GM12878 (cell line): ENCODE measurements at regions not wholly inside any gene's neighbourhood (a gene's known extent, or its start where the extent isn't known, plus 50 kb on each side); places are given as distances from the start of the nearest gene placed in this dataset.

ENCODE experiments used
- ATAC-seq: fragments of 200-7000 bp; cut with Tn5 transposase; 3 replicates; pipeline ENCODE4 v1.9.1; 2020; ENCODE audit warnings: mild to moderate bottlenecking, moderate library complexity
- BruUV-seq: library from RNA; stranded (reverse); fragments of 400-500 nt; replicated peaks from 2 replicates; lab custom pipeline; 2021; lab: Mats Ljungman, UMichigan
- CTCF ChIA-PET: fragments of 300-600 bp; sonication (Branson Sonifier 250); formaldehyde crosslinking; extraction: SDS; loops from one replicate; lab custom pipeline; 2021; ENCODE audit warnings: inconsistent platforms; lab: Yijun Ruan, JAX
- POLR2A ChIA-PET: fragments of 350-600 bp; formaldehyde crosslinking; extraction: SDS; loops from one replicate; lab custom pipeline; 2021; ENCODE audit warnings: inconsistent platforms; lab: Charles Lee
- RAD21 ChIA-PET: fragments of 300-600 bp; sonication (Branson Sonifier 250); formaldehyde crosslinking; loops from one replicate; lab custom pipeline; 2023; ENCODE audit warnings: antibody characterized with exemption; ENCODE audit not compliant: unreplicated experiment; lab: Charles Lee
- SMC1A ChIA-PET: fragments of 300-600 bp; sonication (Branson Sonifier 250); formaldehyde crosslinking; loops from one replicate; lab custom pipeline; 2023; ENCODE audit not compliant: unreplicated experiment, uncharacterized antibody; lab: Charles Lee
- DNase-seq: peaks from one replicate; pipeline ENCODE4 v3.0.0-alpha.2; 2011; ENCODE audit warnings: low read depth, low spot score
- FAIRE-seq: peaks from 3 replicates; lab custom pipeline; 2011; peaks lifted over from hg19 to GRCh38; lab: Jason Lieb, UNC
- H2AFZ ChIP-seq: 2 replicates; pipeline ENCODE4 v1.6.0; 2011; ENCODE audit warnings: low read depth, low read length, control low read depth; ENCODE audit not compliant: control insufficient read depth
- H3K27ac ChIP-seq: 2 replicates; pipeline ENCODE4 v1.5.1; 2011; ENCODE audit warnings: control low read depth; ENCODE audit not compliant: control insufficient read depth, insufficient read depth
- H3K27me3 ChIP-seq, 2 experiments: replicated peaks in 1 of 2; 2 replicates each; pipeline versions ENCODE4 v1.6.0 to v1.6.1; 2011; ENCODE audit warnings: low read length in 1 of 2; ENCODE audit not compliant: control insufficient read depth in 2 of 2, insufficient read depth in 2 of 2
- H3K36me3 ChIP-seq, 2 experiments: 2 replicates each; pipeline ENCODE4 v1.5.1; 2011; ENCODE audit warnings: low read length in 1 of 2; ENCODE audit not compliant: control insufficient read depth in 2 of 2, insufficient read depth in 2 of 2
- H3K4me1 ChIP-seq: 2 replicates; pipeline ENCODE4 v1.6.1; 2011; ENCODE audit warnings: mild to moderate bottlenecking, low read length, moderate library complexity, mixed read lengths; ENCODE audit not compliant: control insufficient read depth, insufficient read depth
- H3K4me2 ChIP-seq: 2 replicates; pipeline ENCODE4 v1.6.0; 2011; ENCODE audit warnings: control low read depth; ENCODE audit not compliant: control insufficient read depth, insufficient read depth
- H3K4me3 ChIP-seq: fragments of 200-600 bp; sonication (generic); 2 replicates; pipeline ENCODE4 v1.5.1; 2016
- H3K79me2 ChIP-seq: 2 replicates; pipeline ENCODE4 v1.6.0; 2011; ENCODE audit warnings: low read length; ENCODE audit not compliant: control insufficient read depth, insufficient read depth
- H3K9ac ChIP-seq: 2 replicates; pipeline ENCODE4 v1.8.0; 2011; ENCODE audit warnings: low read length, control low read depth, mixed read lengths; ENCODE audit not compliant: control insufficient read depth, insufficient read depth
- H3K9me3 ChIP-seq: replicated peaks from 3 replicates; pipeline ENCODE4 v1.5.1; 2011; ENCODE audit warnings: mild to moderate bottlenecking, low read length; ENCODE audit not compliant: control insufficient read depth, insufficient read depth
- H4K20me1 ChIP-seq: 2 replicates; pipeline ENCODE4 v1.6.0; 2011; ENCODE audit not compliant: control insufficient read depth, insufficient read depth
- ASH2L ChIP-seq: fragments of 300-600, 200-600 bp; sonication (generic); IDR thresholded peaks from 2 replicates; pipeline ENCODE4 v1.6.1; 2017; ENCODE audit warnings: low read depth, mild to moderate bottlenecking, borderline replicate concordance
- BCL11A ChIP-seq: IDR thresholded peaks from 2 replicates; pipeline ENCODE4 v1.6.1; 2011; ENCODE audit warnings: low read depth, low read length
- MAX ChIP-seq: IDR thresholded peaks from 2 replicates; pipeline ENCODE4 v1.6.1; 2012; ENCODE audit warnings: low read depth, low read length, improper control_type of control experiment
- NRF1 ChIP-seq: conservative IDR thresholded peaks from 2 replicates; pipeline ENCODE4 v1.6.1; 2011; ENCODE audit warnings: mild to moderate bottlenecking, low read depth, low read length, improper control_type of control experiment
- PAX5 ChIP-seq: IDR thresholded peaks from 2 replicates; pipeline ENCODE4 v1.6.1; 2011; ENCODE audit warnings: low read depth, low read length, borderline replicate concordance
- RAD21 ChIP-seq: IDR thresholded peaks from 2 replicates; pipeline ENCODE4 v1.6.1; 2011; ENCODE audit warnings: mild to moderate bottlenecking, low read depth, low read length, moderate library complexity; ENCODE audit not compliant: insufficient read depth
- RB1 ChIP-seq: fragments of 450-650 bp; formaldehyde crosslinking; IDR thresholded peaks from 2 replicates; pipeline ENCODE4 v1.6.1; 2017; ENCODE audit warnings: mild to moderate bottlenecking, borderline replicate concordance
- RFX5 ChIP-seq: IDR thresholded peaks from 2 replicates; pipeline ENCODE4 v1.6.1; 2011; ENCODE audit warnings: low read depth, low read length, improper control_type of control experiment
- SMC3 ChIP-seq: IDR thresholded peaks from 2 replicates; pipeline ENCODE4 v1.6.1; 2011; ENCODE audit warnings: low read length, improper control_type of control experiment, borderline replicate concordance
- SP1 ChIP-seq: IDR thresholded peaks from one replicate; pipeline ENCODE4 v1.6.1; 2011; ENCODE audit warnings: low read depth, low read length
- SREBF1 ChIP-seq: IDR thresholded peaks from 2 replicates; pipeline ENCODE4 v1.6.1; 2012; ENCODE audit warnings: mild to moderate bottlenecking, low read length
- STAT1 ChIP-seq: fragments of 450-650 bp; conservative IDR thresholded peaks from 2 replicates; pipeline ENCODE4 v1.6.1; 2014; ENCODE audit warnings: antibody characterized with exemption, mild to moderate bottlenecking
- SUPT20H ChIP-seq: IDR thresholded peaks from 2 replicates; pipeline ENCODE4 v1.6.1; 2011; ENCODE audit warnings: low read depth, mild to moderate bottlenecking, low read length, moderate library complexity, borderline replicate concordance; ENCODE audit not compliant: control insufficient read depth
- TARDBP ChIP-seq: IDR thresholded peaks from 2 replicates; pipeline ENCODE4 v1.6.1; 2016; ENCODE audit warnings: borderline replicate concordance
- ZBTB11 ChIP-seq: fragments of 450-650 bp; formaldehyde crosslinking; IDR thresholded peaks from 2 replicates; pipeline ENCODE4 v1.5.0; 2022; ENCODE audit warnings: mild to moderate bottlenecking, missing genetic modification characterization
- ZBTB40 ChIP-seq: fragments of 450-650 bp; IDR thresholded peaks from 2 replicates; pipeline ENCODE4 v1.6.1; 2016; ENCODE audit warnings: mild to moderate bottlenecking, moderate library complexity, borderline replicate concordance
- ZNF207 ChIP-seq: fragments of 450-650 bp; IDR thresholded peaks from 2 replicates; pipeline ENCODE4 v1.6.1; 2014; ENCODE audit warnings: antibody characterized with exemption, mild to moderate bottlenecking, borderline replicate concordance
- in situ Hi-C: fragments of 300-500 bp; cut with MboI; formaldehyde crosslinking; loops from 9 replicates; pipeline ENCODE4 v1.14.3; 2018; ENCODE audit warnings: mixed read lengths
- intact Hi-C: fragments of 100-400 bp; cut with micrococcal nuclease; formaldehyde crosslinking; loops from one replicate; pipeline ENCODE4 v1.14.2; 2022; ENCODE audit not compliant: unreplicated experiment

- TF ChIP-seq SMC3: no peak
- TF ChIP-seq ZBTB40: no peak
- TF ChIP-seq ZBTB11 (CRISPR knock-in tag): no peak
- no peak for TF ChIP-seq STAT1
- no peak for TF ChIP-seq TARDBP
Measured at GRCh38 chr4:144203155-144203554, 62.6 kb upstream of the GYPA start (continued).

GRCh38 chr4:144204431-144204830 lies 63.9 kb upstream of the GYPA start:
- no TSS peak for BruUV-seq
- H3K9ac ChIP-seq: no peak overlapping the region
- in situ Hi-C loops: no loop called here
- H4K20me1 ChIP-seq: no peaks in the 10 kb centered on the region
- no peaks in the 10 kb centered on the region for H3K79me2 ChIP-seq
- no peaks in the 10 kb centered on the region for H3K36me3 ChIP-seq
- ChIA-PET CTCF (no interaction called here), SMC1A (no interaction called here), POLR2A (no interaction called here), RAD21 (no interaction called here)
- DNase-seq (no peak), FAIRE-seq (no peak), ATAC-seq (no peak)
- no peaks in the 10 kb centered on the region for H3K9me3 ChIP-seq
- no peaks in the 10 kb centered on the region for H3K27me3 ChIP-seq
- no peak overlapping the region for H3K4me2 ChIP-seq
- no peak overlapping the region for H3K27ac ChIP-seq
- intact Hi-C loops: no loop called here
- H2AFZ ChIP-seq: no peak overlapping the region
- no peak overlapping the region for H3K4me3 ChIP-seq
- no peaks in the 10 kb centered on the region for H3K4me1 ChIP-seq
- TF ChIP-seq NRF1 (no peak), RB1 (no peak), SP1 (no peak), BCL11A (no peak), ASH2L (no peak), MAX (no peak), SREBF1 (no peak), RFX5 (no peak), RAD21 (no peak), PAX5 (no peak), ZNF207 (no peak), SUPT20H (no peak)
